K562 (cell line): ENCODE measurements at regions not wholly inside any gene's neighbourhood (a gene's known extent, or its start where the extent isn't known, plus 50 kb on each side); places are given as distances from the start of the nearest gene placed in this dataset.

Source experiments
- ATAC-seq: fragments of 200-7000 bp; cut with Tn5 transposase; 3 replicates; pipeline ENCODE4 v1.9.1; 2020; ENCODE audit warnings: moderate library complexity
- BruUV-seq: library from RNA; stranded (reverse); fragments of 400-500 nt; replicated peaks from 2 replicates; lab custom pipeline; 2021; lab: Mats Ljungman, UMichigan
- CTCF ChIA-PET: fragments of 300-600 bp; formaldehyde crosslinking; extraction: SDS; loops from one replicate; lab custom pipeline; 2021; ENCODE audit warnings: low intra/inter-chr PET ratio; lab: Yijun Ruan, JAX
- POLR2A ChIA-PET: fragments of 300-600, 350-650 bp; sonication (Branson Sonifier 250); formaldehyde crosslinking; extraction: SDS; loops from one replicate; lab custom pipeline; 2021; ENCODE audit warnings: antibody characterized with exemption, inconsistent platforms; lab: Yijun Ruan, JAX
- DNase-seq, 4 experiments: peaks; one replicate each; pipeline versions ENCODE4 v3.0.0 to v3.0.0-alpha.2; 2011 to 2018; ENCODE audit warnings: low spot score in 3 of 4, mixed read lengths in 3 of 4; ENCODE audit errors: extremely low read depth in 1 of 4
- FAIRE-seq: peaks from 2 replicates; lab custom pipeline; 2011; peaks lifted over from hg19 to GRCh38; lab: Jason Lieb, UNC
- H2AFZ ChIP-seq: 2 replicates; pipeline ENCODE4 v1.6.0; 2011; ENCODE audit warnings: low read depth, low read length, control low read depth, inconsistent platforms
- H3K27ac ChIP-seq: fragments of 200-600 bp; 3 replicates; pipeline ENCODE4 v1.8.0; 2011; ENCODE audit warnings: low read depth, mild to moderate bottlenecking, control low read depth, inconsistent platforms, low read length, moderate library complexity, mixed read lengths; ENCODE audit errors: extremely low read depth
- H3K27me3 ChIP-seq, 2 experiments: fragments of 300-600 bp in 1 of 2; 2 replicates in 1 of 2; 3 replicates in 1 of 2; pipeline versions ENCODE4 v1.6.0 to v1.8.0; 2011; ENCODE audit warnings: inconsistent platforms in 2 of 2, low read length in 2 of 2, mild to moderate bottlenecking in 1 of 2, mixed read lengths in 1 of 2, moderate library complexity in 1 of 2; ENCODE audit not compliant: control insufficient read depth in 2 of 2, insufficient read depth in 2 of 2
- H3K36me3 ChIP-seq: fragments of 300-600 bp; 3 replicates; pipeline ENCODE4 v1.8.0; 2011; ENCODE audit warnings: mild to moderate bottlenecking, low read length, inconsistent platforms; ENCODE audit not compliant: control insufficient read depth, insufficient read depth
- H3K4me1 ChIP-seq, 2 experiments: fragments of 200-600 bp in 1 of 2; replicated peaks in 1 of 2; 2 replicates in 1 of 2; 3 replicates in 1 of 2; pipeline versions ENCODE4 v1.5.1 to v1.8.0; 2011; ENCODE audit warnings: inconsistent platforms in 2 of 2, low read length in 2 of 2, mild to moderate bottlenecking in 1 of 2, mixed read lengths in 1 of 2, moderate library complexity in 1 of 2; ENCODE audit not compliant: control insufficient read depth in 2 of 2, insufficient read depth in 2 of 2
- H3K4me2 ChIP-seq: 2 replicates; pipeline ENCODE4 v1.6.1; 2011; ENCODE audit warnings: low read length, control low read depth, inconsistent platforms, mixed read lengths; ENCODE audit not compliant: insufficient read depth
- H3K4me3 ChIP-seq: fragments of 200-600 bp; sonication (generic), shearing (Covaris generic); 2 replicates; pipeline ENCODE4 v1.5.1; 2016; ENCODE audit warnings: control low read depth, inconsistent platforms
- H3K79me2 ChIP-seq: fragments of 200-600 bp; 3 replicates; pipeline ENCODE4 v1.8.0; 2011; ENCODE audit warnings: low read length, inconsistent platforms; ENCODE audit not compliant: control insufficient read depth, insufficient read depth
- H3K9ac ChIP-seq, 2 experiments: 2 replicates each; pipeline versions ENCODE4 v1.6.0 to v1.6.1; 2011; ENCODE audit warnings: low read depth in 2 of 2, low read length in 2 of 2, control low read depth in 1 of 2, inconsistent platforms in 1 of 2, mild to moderate bottlenecking in 1 of 2, mixed read lengths in 1 of 2; ENCODE audit not compliant: insufficient read depth in 1 of 2
- H3K9me1 ChIP-seq: one replicate; pipeline ENCODE4 v1.6.0; 2011; ENCODE audit warnings: inconsistent platforms, mild to moderate bottlenecking, low read length, moderate library complexity; ENCODE audit not compliant: control insufficient read depth, insufficient read depth
- H3K9me3 ChIP-seq: replicated peaks from 2 replicates; pipeline ENCODE4 v1.5.1; 2011; ENCODE audit warnings: low read depth, low read length, inconsistent platforms; ENCODE audit not compliant: control insufficient read depth, insufficient read depth
- H4K20me1 ChIP-seq: replicated peaks from 2 replicates; pipeline ENCODE4 v1.6.1; 2011; ENCODE audit warnings: low read length, inconsistent platforms, mixed read lengths; ENCODE audit not compliant: control insufficient read depth, insufficient read depth
- ETS2 ChIP-seq: IDR thresholded peaks from 2 replicates; pipeline ENCODE4 v1.6.1; 2016; ENCODE audit warnings: borderline replicate concordance, missing genetic modification characterization, mild to moderate bottlenecking, moderate library complexity, missing compliant biosample characterization; ENCODE audit not compliant: poor library complexity, severe bottlenecking
- MIER1 ChIP-seq: fragments of 450-650 bp; IDR thresholded peaks from 2 replicates; pipeline ENCODE4 v1.6.1; 2016; ENCODE audit warnings: antibody characterized with exemption, mild to moderate bottlenecking, low read depth
- NCOA1 ChIP-seq: fragments of 450-650 bp; IDR thresholded peaks from 2 replicates; pipeline ENCODE4 v1.6.1; 2016; ENCODE audit warnings: low read depth
- NCOR1 ChIP-seq: fragments of 450-650 bp; IDR thresholded peaks from 2 replicates; pipeline ENCODE4 v1.6.1; 2016; ENCODE audit warnings: mild to moderate bottlenecking, moderate library complexity
- NR2C2 ChIP-seq, 2 experiments: fragments of 200-800 bp in 1 of 2; sonication (Bioruptor generic) in 1 of 2; sonication (generic) in 1 of 2; formaldehyde crosslinking in 1 of 2; IDR thresholded peaks; 2 replicates each; pipeline versions ENCODE4 v1.6.1 to v1.8.0; 2016 to 2022; ENCODE audit warnings: mild to moderate bottlenecking in 1 of 2, missing compliant biosample characterization in 1 of 2, missing genetic modification characterization in 1 of 2, missing genetic modification reagents in 1 of 2
- POU5F1 ChIP-seq: fragments of 150-350 bp; IDR thresholded peaks from 2 replicates; pipeline ENCODE4 v1.6.1; 2014; ENCODE audit warnings: borderline replicate concordance, low read length, low read depth, mild to moderate bottlenecking; ENCODE audit not compliant: partially characterized antibody
- RFX1 ChIP-seq: fragments of 450-650 bp; IDR thresholded peaks from 2 replicates; pipeline ENCODE4 v1.6.1; 2016; ENCODE audit warnings: mild to moderate bottlenecking, moderate library complexity
- ZFP1 ChIP-seq: fragments of 450-650 bp; formaldehyde crosslinking; IDR thresholded peaks from 2 replicates; pipeline ENCODE4 v1.4.0; 2020; ENCODE audit warnings: mild to moderate bottlenecking, mixed read lengths
- ZNF197 ChIP-seq: fragments of 200-800 bp; sonication (Bioruptor generic); IDR thresholded peaks from 2 replicates; pipeline ENCODE4 v1.6.1; 2016; ENCODE audit warnings: low read depth, missing genetic modification characterization, missing compliant biosample characterization
- ZNF224 ChIP-seq: sonication (generic); formaldehyde crosslinking; IDR thresholded peaks from 2 replicates; pipeline ENCODE4 v1.8.0; 2022; ENCODE audit warnings: mild to moderate bottlenecking, missing genetic modification reagents
- ZNF324 ChIP-seq: fragments of 250-450 bp; sonication (Bioruptor Pico); IDR thresholded peaks from 2 replicates; pipeline ENCODE4 v1.4.0; 2020; ENCODE audit warnings: mild to moderate bottlenecking
- ZNF707 ChIP-seq: fragments of 250-450 bp; sonication (Bioruptor Pico); conservative IDR thresholded peaks from 2 replicates; pipeline ENCODE4 v1.8.0; 2022; ENCODE audit warnings: inconsistent platforms, mild to moderate bottlenecking, moderate library complexity
- WGBS: fragments of 100-300 bp; shearing (Covaris generic); methylation state at CpG from one replicate; pipeline ENCODE4 v1.1.6; 2016; ENCODE audit warnings: low coverage, mixed read lengths; ENCODE audit not compliant: insufficient coverage; ENCODE audit errors: missing lambda C conversion rate; 5-methylcytosine and 5-hydroxymethylcytosine counted together
- in situ Hi-C: fragments of 300-500 bp; cut with MboI; formaldehyde crosslinking; loops from 4 replicates; pipeline ENCODE4 v1.15.0; 2018; ENCODE audit warnings: inconsistent platforms, mixed read lengths
- intact Hi-C: fragments of 100-400 bp; cut with micrococcal nuclease; formaldehyde crosslinking; loops from 2 replicates; pipeline ENCODE4 v1.14.2; 2022
- TF ChIP-seq, protein P1 (sequence below): fragments of 450-650 bp; formaldehyde crosslinking; IDR thresholded peaks from 2 replicates; pipeline ENCODE4 v1.4.0; 2020; ENCODE audit warnings: mild to moderate bottlenecking, moderate library complexity
- TF ChIP-seq, protein P2 (sequence below): fragments of 250-450 bp; sonication (Bioruptor Pico); IDR thresholded peaks from 2 replicates; pipeline ENCODE4 v1.6.1; 2021; ENCODE audit warnings: mild to moderate bottlenecking
- TF ChIP-seq, protein P3 (sequence below): conservative IDR thresholded peaks from 2 replicates; pipeline ENCODE4 v1.6.1; 2011; ENCODE audit warnings: low read depth, mild to moderate bottlenecking, low read length; ENCODE audit not compliant: control insufficient read depth

DNA sequence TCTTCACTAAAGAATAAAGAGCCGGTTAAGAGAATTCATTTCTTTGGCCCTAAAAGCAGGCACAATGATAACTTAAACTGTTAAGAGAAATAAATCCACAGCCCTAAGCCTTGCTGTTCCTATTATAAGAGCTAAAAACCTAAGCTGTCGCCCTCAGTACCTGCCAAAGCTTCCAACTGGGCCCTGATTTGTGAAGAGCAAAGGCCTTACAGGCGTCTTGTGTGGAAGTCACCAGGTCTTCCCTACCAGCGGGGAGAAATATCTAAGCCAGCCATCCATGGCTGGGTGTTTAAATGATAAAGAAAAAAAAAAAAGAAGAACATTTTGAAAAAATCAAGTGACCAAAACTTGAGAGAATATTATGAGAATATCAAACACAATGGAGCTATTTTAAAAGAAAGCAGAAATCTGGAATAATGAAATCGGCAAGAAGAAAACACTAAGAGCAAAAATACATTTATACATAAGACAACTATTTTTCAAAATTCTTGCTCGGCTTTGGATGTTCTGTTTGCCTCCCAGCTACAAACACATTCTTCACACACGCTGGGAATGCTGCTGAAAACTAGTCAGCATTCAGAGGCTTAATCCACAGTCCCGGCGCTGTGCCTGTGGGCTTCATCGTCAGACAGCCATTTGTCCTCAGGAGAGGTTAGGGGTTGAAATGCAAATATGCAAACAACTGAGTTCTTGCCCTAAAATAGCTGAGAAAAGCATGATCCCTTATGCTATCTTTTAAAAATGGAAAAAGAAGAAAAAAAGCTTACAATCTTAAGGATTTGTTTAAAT lies 89.8 kb upstream of the LSM14A start (continued):
- TF ChIP-seq, protein P1, sequence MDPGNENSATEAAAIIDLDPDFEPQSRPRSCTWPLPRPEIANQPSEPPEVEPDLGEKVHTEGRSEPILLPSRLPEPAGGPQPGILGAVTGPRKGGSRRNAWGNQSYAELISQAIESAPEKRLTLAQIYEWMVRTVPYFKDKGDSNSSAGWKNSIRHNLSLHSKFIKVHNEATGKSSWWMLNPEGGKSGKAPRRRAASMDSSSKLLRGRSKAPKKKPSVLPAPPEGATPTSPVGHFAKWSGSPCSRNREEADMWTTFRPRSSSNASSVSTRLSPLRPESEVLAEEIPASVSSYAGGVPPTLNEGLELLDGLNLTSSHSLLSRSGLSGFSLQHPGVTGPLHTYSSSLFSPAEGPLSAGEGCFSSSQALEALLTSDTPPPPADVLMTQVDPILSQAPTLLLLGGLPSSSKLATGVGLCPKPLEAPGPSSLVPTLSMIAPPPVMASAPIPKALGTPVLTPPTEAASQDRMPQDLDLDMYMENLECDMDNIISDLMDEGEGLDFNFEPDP (CRISPR knock-in tag): no peak
- TF ChIP-seq ETS2 (tag): no peak
- TF ChIP-seq NR2C2 (CRISPR knock-in tag; IDR thresholded peaks at IDR 0.05): no peak
- no peak for TF ChIP-seq NR2C2 (tag; IDR thresholded peaks at IDR 0.05)
- no peak for TF ChIP-seq RFX1
- TF ChIP-seq, protein P2, sequence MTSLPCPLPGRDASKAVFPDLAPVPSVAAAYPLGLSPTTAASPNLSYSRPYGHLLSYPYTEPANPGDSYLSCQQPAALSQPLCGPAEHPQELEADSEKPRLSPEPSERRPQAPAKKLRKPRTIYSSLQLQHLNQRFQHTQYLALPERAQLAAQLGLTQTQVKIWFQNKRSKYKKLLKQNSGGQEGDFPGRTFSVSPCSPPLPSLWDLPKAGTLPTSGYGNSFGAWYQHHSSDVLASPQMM (CRISPR knock-in tag): no peak

DNA sequence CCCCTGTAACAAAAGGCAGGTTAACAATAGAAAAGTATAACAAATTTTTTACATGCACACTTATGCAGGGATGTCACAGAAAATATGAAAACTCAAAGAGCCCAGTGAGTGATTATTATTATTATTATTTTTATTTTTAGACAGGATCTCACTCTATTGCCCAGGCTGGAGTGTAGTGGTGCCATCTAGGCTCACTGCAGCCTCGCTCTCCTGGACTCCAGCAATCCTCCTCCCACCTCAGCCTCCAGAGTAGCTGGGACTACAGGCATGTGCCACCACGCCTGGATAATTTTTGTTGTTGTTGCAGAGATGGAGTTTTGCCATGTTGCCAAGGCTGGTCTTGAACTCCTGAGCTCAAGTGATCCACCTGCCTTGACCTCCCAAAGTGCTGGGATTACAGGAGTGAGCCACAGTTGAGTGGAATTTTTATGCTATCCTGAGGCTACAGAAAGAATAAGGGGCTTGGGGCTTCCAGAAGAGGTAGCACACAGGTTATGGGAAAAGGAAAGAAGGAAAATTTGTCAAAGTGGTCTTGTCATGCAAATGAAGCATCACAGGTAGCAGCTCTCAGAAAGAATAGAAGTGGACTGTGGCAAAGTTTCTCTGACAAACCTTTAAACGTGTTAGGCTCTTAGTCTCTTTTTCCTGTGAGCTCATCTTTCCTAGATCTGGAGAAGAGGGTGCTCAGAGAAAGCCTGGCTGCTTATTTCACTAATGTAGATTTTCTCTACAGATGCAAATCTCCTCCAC lies 87.7 kb upstream of the LSM14A start:
- Histone ChIP-seq H4K20me1 (no peaks in the 10 kb centered on the region), H3K27ac (no peak overlapping the region), H3K9ac (no peak overlapping the region), H3K4me2 (no peak overlapping the region), H3K9me1 (no peaks in the 10 kb centered on the region), H3K9me3 (no peaks in the 10 kb centered on the region), H2AFZ (no peak overlapping the region), H3K27me3 (peaks cover 0 to 6% of the 10 kb centered on the region in 2 experiments; a peak in 3 of 5 replicates), H3K4me3 (no peak overlapping the region), H3K79me2 (no peaks in the 10 kb centered on the region), H3K4me1 (no peaks in the 10 kb centered on the region), H3K36me3 (no peaks in the 10 kb centered on the region)
- no TSS peak for BruUV-seq
- 0% methylated on average over 3 of the region's 3 CpGs for WGBS
- ChIA-PET POLR2A (interaction anchor here (0.7 to 1.5 kb wide), 2 partner anchors 14 to 979 kb away, joined by 3 to 4 read pairs; no protein-coding TSS in a partner anchor), CTCF (no interaction called here)
- FAIRE-seq: no peak
- in situ Hi-C loops (no loop called here), intact Hi-C loops (no loop called here)
- no peak for DNase-seq
- no peak for ATAC-seq
- TF ChIP-seq MIER1 (no peak), ZFP1 (no peak), ZNF324 (CRISPR knock-in tag) (no peak), ZNF707 (CRISPR knock-in tag) (no peak), POU5F1 (no peak), ZNF224 (CRISPR knock-in tag) (no peak), NCOA1 (no peak), ZNF197 (CRISPR knock-in tag) (no peak), NCOR1 (no peak)
- TF ChIP-seq, protein P3, sequence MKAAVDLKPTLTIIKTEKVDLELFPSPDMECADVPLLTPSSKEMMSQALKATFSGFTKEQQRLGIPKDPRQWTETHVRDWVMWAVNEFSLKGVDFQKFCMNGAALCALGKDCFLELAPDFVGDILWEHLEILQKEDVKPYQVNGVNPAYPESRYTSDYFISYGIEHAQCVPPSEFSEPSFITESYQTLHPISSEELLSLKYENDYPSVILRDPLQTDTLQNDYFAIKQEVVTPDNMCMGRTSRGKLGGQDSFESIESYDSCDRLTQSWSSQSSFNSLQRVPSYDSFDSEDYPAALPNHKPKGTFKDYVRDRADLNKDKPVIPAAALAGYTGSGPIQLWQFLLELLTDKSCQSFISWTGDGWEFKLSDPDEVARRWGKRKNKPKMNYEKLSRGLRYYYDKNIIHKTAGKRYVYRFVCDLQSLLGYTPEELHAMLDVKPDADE: no peak
